COLO829 (cell line): ENCODE measurements at regions not wholly inside any gene's neighbourhood (a gene's known extent, or its start where the extent isn't known, plus 50 kb on each side); places are given as distances from the start of the nearest gene placed in this dataset.
"Not testable (repeated sequence)": the region's sequence is repeated elsewhere in the genome, so short reads cannot be mapped to it uniquely, and the experiment has no call there.

ENCODE experiments used
- DNase-seq: peaks from one replicate; pipeline ENCODE4 v3.0.0; 2012; ENCODE audit warnings: low spot score

GRCh38 chr20:6715401-6715941, 52.0 kb upstream of the BMP2 start:
- no peak for DNase-seq

GRCh38 chr20:6714279-6714711, 53.2 kb upstream of the BMP2 start:
- DNase-seq: no peak

- no peak for DNase-seq
Measured at GRCh38 chr20:6711951-6712649, 55.4 kb upstream of the BMP2 start.

- no peak for DNase-seq
Measured at GRCh38 chr20:6709910-6710595, 57.4 kb upstream of the BMP2 start.

- DNase-seq: no peak
Measured at GRCh38 chr20:6708010-6708409, 59.5 kb upstream of the BMP2 start.

GRCh38 chr20:6707321-6707831, 60.1 kb upstream of the BMP2 start:
- DNase-seq: no peak

GRCh38 chr20:6705926-6706548, 61.4 kb upstream of the BMP2 start:
- DNase-seq: no peak

- no peak for DNase-seq
Measured at GRCh38 chr20:6705106-6705766, 62.2 kb upstream of the BMP2 start.

GRCh38 chr20:6704132-6704861, 63.2 kb upstream of the BMP2 start:
- no peak for DNase-seq

GRCh38 chr20:6703656-6704055, 63.8 kb upstream of the BMP2 start:
- no peak for DNase-seq

GRCh38 chr20:6703047-6703446, 64.4 kb upstream of the BMP2 start:
- no peak for DNase-seq

GRCh38 chr20:6702144-6702543, 65.3 kb upstream of the BMP2 start:
- DNase-seq: no peak

GRCh38 chr20:6700563-6701329, 66.7 kb upstream of the BMP2 start:
- DNase-seq: no peak

GRCh38 chr20:6699921-6700562, 67.4 kb upstream of the BMP2 start:
- DNase-seq: no peak

GRCh38 chr20:6698723-6699122, 68.8 kb upstream of the BMP2 start:
- no peak for DNase-seq

- no peak for DNase-seq
Measured at GRCh38 chr20:6698056-6698455, 69.4 kb upstream of the BMP2 start.

GRCh38 chr20:6697228-6697972, 70.1 kb upstream of the BMP2 start:
- no peak for DNase-seq

- no peak for DNase-seq
Measured at GRCh38 chr20:6696001-6696400, 71.5 kb upstream of the BMP2 start.

- DNase-seq: not testable (repeated sequence)
Measured at GRCh38 chr20:6693808-6694198, 73.7 kb upstream of the BMP2 start.
